LHCN-M2 (cell line): ENCODE measurements at regions not wholly inside any gene's neighbourhood (a gene's known extent, or its start where the extent isn't known, plus 50 kb on each side); places are given as distances from the start of the nearest gene placed in this dataset.

Experiments used
- DNase-seq: peaks from one replicate; pipeline ENCODE4 v3.0.0-alpha.2; 2012; ENCODE audit warnings: low read depth

- no peak for DNase-seq
Observed at GRCh38 chr4:24287096-24287495, 297.3 kb downstream of the DHX15 start.

DNA sequence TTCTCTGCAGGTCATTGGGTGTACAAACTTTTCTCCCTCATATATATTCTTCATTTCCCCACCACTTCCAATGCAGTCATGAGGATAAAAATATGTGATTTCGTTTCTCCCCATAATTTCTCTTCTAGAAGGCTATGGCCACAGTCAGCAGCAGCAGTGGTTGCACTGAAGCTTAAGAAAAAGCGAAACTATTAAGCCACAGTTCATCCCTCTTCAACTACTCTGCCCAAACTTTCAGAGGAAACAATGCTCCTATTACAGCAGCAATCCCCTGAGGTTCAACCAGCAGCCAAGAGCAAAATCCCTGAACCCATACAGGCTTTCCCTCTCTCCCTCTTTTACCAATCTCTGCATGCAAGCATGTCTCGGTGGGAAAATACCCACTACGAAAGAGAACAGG lies 298.6 kb downstream of the DHX15 start:
- DNase-seq, result no peak

DNA sequence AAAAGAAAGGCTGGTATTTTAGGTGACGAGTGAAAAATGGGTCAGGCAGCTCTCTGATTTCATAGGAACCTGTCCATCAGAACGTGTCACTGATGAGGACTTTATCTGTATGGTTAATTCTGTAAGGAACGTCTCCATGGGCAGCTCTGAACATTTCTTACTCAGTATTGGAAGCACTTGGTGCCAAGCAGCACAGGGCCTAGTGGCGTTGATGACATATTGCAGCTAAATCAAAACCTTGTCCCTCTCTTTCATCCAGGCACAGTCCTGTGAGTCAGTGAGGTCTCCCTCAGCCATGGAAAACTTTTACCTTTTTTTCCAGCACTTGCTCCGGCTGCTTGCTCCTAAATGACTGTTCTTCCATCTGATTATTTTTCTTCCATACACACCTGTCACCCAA lies 301.9 kb downstream of the DHX15 start:
- no peak for DNase-seq

DNA sequence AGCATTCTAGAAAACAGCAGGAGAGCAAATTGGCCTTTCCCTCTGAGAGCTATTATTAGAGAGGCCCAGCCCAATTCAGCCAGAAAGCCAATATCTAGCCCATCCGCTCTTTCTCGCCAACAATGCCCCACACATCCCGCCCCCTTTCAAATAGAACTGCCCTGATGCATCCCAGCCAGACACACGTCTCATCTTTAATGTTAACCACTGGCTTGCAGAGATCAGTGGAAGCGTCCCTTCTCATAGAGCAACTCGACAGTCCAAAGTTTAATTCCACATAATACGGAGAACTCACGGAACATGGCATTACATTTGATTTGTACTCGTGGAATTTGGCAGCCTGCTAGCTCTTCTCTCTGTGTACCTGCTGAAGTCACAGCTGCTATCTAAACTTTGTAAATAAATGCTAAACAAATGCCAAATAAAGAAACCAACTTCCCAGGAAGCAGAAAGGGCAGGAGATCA lies 304.4 kb downstream of the DHX15 start:
- no peak for DNase-seq

DNA sequence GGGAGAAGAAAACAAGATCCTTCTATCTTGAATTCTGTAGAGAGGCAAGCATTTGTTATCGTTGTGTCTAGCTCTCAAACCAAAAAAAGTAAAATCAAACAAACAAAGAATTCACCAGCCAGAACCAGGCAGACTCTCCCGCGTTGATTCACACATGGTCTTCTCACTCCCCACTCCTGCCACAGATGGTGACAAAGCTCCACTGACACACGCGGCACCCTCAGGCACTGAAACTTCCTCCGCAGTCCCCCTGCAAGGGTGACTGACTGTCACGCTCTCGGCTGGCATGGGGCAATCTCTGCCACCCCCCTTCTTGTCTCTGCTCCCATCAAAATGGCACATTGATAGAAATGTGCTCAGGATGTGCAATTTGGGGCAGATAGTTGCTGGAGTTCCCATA lies 304.9 kb downstream of the DHX15 start:
- no peak for DNase-seq

- DNase-seq, result peak; percentile 64
Observed at GRCh38 chr4:24278693-24279092, 305.7 kb downstream of the DHX15 start.

DNA sequence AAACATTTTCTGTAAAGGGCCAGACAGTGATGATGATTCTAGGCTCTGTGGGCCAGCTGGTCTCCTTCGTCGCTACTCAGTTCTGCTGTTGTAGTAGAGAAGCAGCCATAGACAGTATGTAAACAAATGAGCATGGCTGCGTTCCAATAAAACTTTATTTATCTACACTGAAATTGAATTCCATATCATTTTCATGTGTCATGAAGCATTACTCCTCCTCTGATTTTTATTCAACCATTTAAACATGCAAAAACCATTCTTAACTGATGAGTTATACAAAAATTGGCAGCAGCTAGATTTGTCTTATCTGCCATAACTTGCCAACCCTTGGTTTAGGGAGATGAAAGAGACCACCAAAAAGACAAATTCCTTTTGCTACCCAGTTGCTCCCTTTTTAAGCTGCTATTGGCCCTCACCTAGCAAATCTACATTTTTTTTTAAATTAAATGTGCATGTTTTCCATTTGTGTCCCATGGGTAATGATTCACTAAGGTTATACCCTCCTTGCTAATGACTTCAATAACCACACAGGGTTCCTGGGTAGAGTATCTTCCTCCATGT lies 309.9 kb downstream of the DHX15 start:
- peak; percentile 26 for DNase-seq

GRCh38 chr4:24273136-24273535 lies 311.2 kb downstream of the DHX15 start:
- DNase-seq, result no peak

DNA sequence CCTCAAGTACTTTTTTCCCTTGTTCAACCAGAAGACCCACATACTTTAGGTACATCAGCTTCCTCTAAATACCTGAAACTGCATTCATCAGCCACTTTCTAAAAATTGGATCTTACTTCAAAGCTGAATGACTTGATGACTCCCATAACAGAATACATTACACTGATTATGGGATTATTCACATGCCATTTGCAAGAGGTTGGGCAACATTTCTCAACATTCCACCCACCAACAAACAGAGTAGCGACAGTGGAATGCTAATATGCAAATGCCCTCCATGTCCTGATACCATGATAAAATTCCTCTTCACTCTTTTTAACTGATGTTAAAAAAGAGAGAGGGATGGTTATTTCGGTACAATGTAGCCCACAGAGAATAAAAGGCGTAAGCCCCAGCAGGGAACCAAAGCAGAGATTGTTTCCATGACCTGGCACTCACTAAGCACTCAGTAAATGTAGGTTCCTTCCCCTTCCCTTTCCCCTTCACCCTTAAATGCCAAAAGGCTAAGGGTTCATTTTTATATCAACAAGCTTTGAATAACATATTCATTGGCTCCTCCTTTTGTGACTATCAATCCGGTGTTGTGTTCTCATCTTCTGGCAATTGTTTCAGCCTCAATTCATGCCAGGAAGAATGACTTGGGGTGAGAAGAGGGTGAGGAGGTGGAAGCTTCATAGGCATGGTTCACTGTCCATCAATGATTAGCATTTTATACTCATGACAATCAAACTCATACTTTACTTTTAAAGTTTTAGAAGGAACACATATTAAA lies 317.2 kb downstream of the DHX15 start:
- no peak for DNase-seq

GRCh38 chr4:24265989-24266388 lies 318.4 kb downstream of the DHX15 start:
- no peak for DNase-seq

GRCh38 chr4:24262616-24263015 lies 321.7 kb downstream of the DHX15 start:
- DNase-seq, result no peak

DNA sequence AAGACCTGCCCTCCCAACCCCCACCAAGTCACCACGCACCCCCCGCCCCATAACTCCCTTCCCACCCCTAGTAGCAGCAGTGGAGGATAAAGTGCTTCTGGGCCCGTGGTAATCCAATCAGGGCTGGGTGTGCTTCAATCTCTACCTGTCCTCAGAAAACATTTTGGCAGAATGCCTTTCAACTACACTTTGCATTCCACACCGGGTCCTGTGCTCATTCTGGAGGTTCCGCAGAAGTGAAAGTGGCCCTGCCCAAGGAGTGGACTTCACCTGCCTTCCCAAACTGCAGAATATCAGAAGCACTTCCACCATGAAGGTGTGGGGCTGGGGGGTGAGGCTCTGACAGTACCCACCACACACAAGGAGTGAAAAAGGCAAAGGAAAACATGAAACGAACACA lies 322.3 kb downstream of the DHX15 start:
- no peak for DNase-seq

DNA sequence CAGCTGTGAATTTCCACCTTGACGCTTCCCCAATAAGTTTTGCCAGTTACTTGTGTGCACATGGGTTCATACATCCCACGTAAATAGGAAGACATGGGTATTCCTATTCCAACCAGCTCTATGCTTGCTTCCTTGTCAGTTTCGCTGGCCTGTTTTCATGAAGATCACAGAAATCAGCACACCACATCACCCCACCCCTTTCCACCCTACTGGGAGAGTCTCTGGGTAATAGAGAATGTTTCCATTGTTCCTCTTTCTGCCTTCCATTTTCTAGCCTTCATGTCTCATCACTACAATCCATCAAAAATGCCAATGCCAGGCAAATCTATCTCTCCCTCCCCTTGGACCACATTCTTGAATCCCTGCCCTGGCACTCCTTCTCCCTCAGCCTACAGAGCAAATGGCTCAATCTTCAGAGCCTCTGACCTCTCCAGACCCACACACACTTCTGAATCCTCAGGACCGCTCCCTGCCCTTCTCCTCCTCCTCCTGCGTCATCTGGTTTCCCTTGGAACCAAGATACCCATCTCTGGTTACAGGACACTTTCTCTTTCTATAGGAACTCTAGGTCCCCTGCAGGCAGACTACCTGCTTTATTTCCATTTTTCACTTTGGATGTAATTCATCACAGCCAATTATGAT lies 323.3 kb downstream of the DHX15 start:
- peak; percentile 28 for DNase-seq

GRCh38 chr4:24260133-24260715 lies 324.1 kb downstream of the DHX15 start:
- no peak for DNase-seq

DNA sequence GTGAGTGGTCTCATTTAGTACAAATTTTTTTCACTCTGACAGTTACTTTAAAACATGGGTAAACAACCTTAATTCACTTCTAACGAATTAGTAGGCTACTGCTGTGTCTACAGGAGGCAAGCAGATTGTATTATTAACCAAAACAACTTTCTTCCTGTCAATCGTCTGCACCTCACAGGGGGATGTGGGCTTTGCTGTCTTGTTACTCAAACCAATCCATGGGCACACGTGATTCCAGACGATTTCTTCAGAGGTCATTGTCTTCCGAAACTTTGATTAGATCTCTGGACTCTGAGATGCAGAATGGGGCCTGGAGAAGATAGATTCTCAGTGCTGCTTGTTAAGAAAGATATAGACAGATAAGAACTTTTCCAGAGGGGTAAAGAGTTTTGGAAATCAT lies 327.8 kb downstream of the DHX15 start:
- no peak for DNase-seq

GRCh38 chr4:24256066-24256465 lies 328.3 kb downstream of the DHX15 start:
- DNase-seq, result no peak

- DNase-seq, result no peak
Observed at GRCh38 chr4:24252121-24252520, 332.2 kb downstream of the DHX15 start.

GRCh38 chr4:24251589-24251988 lies 332.8 kb downstream of the DHX15 start:
- no peak for DNase-seq

DNA sequence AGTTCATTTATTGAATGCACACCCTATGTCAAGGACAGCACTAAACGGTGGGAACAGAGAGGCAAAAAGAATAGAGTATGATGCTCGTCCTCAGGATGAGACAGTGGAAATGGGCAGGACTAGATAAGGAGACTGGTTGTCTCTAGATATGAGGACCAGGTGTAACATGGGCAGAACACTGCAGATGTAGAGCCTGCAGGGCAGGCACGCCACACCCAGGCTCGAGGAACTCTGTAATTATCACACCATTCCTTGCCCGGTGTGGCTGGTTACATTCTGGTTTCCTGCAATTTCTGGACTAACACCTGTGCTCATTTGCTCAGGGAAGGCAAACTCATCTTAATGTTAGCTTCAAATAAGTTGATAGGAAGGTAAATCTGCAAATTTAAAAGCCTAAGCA lies 334.4 kb downstream of the DHX15 start:
- no peak for DNase-seq

DNA sequence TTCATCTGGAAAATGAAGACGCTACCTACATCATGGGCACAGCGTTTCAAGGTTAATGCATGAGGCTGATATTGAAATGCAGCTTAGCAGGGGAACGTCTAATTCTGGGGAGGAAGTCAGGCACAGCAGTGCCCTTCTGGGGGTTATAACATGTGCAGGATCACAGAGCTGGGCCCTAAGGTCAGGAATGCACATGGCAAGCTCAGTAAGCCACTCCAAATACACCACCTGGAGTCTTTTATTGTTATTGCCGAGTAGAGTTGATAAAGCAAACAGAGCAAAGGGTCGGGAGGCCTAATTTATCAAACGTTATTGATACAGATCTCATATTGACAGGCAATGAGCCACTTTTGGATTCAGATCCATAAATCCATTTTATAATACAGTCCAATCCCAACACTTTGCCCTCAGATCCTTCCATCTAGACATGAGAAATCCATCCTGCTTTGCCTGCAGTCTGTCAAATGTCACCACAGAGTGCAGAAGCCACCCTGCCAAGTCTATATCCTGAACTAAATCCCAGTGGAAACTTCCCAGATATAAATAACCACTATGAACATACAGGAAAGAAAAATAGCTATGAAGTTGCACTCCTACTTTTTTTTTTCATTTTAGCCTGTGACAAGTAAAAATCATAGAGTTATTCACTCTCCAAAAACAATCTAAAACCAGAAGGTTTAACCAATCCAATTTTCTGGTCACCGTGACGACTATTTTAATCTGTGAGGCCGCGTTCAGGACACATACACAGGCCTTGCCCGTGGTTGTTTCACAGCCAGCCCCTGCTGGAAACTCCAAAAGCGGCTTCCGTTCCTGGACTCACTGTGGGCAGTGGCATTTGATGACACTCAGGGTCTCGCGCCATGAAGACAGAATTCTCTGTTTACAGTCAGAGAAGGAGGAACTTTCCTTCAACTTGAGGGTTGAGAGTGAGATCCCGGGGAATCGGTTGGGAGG lies 335.4 kb downstream of the DHX15 start:
- DNase-seq, result no peak

GRCh38 chr4:24245491-24245820 lies 338.9 kb downstream of the DHX15 start:
- DNase-seq, result no peak
